D721Med (cell line): ENCODE measurements at regions not wholly inside any gene's neighbourhood (a gene's known extent, or its start where the extent isn't known, plus 50 kb on each side); places are given as distances from the start of the nearest gene placed in this dataset.

Source experiments
- DNase-seq: peaks from one replicate; pipeline ENCODE4 v3.0.0; 2011; ENCODE audit warnings: low spot score; ENCODE audit not compliant: insufficient read length
- FAIRE-seq: peaks from 2 replicates; lab custom pipeline; 2011; peaks lifted over from hg19 to GRCh38; lab: Jason Lieb, UNC
- CTCF ChIP-seq: IDR thresholded peaks from 2 replicates; pipeline ENCODE4 v1.5.1; 2012; ENCODE audit warnings: mild to moderate bottlenecking, control low read depth; ENCODE audit not compliant: insufficient read depth; ENCODE audit errors: missing control alignments

DNA sequence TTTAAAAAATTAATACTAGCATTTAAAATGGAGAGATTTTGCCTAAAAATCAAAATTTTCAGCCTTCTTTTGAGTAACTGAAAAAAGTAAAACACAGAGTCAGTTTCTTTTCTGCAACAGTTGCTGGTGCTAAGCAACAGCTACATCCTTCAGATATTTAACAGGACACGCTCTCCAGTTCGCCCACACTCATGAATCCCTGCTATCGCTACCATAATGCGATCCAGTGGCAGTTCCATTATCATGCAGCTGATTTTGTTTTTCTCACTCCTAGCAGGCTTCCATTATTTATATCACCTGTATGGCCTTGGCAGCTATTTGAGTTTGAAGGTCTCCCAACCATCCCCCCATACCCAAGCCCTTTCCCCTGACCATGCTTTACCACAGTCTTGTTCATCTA lies 93.1 kb upstream of the NCKAP5 start:
- TF ChIP-seq CTCF = no peak
- DNase-seq (no peak), FAIRE-seq (no peak)

DNA sequence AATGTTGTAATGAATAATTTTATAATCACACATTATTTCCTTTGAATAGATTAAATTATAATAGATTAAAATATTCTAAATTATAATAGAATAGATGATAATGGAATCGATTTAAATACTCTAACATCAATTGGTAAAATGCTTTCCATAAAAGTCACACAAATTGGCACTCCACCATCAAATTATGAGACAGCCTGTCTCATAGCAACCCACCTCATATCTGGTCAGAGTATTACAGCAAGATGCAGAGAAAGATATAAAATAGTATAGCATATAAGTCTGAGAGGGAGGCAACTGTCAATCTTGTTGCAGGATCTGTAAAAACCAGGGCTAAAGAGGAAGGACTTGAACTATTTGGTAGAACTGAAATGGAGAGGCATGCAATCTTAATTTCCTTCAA lies 98.4 kb upstream of the NCKAP5 start:
- no peak for TF ChIP-seq CTCF
- FAIRE-seq = no peak

GRCh38 chr2:133667085-133667484 lies 98.8 kb upstream of the NCKAP5 start:
- TF ChIP-seq CTCF = no peak
- FAIRE-seq = no peak
- no peak for DNase-seq

More for the DNA sequence above, 98.4 kb upstream of the NCKAP5 start:
- no peak for DNase-seq

GRCh38 chr2:133667968-133668367 lies 99.7 kb upstream of the NCKAP5 start:
- no peak for DNase-seq
- no peak for TF ChIP-seq CTCF
- FAIRE-seq = no peak

DNA sequence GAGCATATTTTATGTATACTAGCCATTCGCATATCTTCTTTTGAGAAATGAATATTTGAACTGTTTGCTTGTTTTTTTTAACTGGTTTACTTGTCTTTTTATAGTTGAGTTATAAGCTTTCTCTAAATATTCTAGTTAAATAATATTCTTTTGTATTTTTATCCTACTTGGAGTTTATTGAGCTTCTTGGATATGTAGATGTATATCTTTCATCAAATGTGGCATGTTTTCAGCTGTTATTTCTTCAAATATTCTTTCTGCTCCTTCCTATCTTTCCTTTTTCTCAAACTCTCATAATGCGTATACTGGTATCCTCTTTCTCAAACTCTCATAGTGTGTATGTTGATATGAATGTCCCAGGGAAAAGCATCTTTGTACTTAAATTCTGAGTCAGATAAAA lies 100.3 kb upstream of the NCKAP5 start:
- FAIRE-seq (no peak), DNase-seq (no peak)
- no peak for TF ChIP-seq CTCF

DNA sequence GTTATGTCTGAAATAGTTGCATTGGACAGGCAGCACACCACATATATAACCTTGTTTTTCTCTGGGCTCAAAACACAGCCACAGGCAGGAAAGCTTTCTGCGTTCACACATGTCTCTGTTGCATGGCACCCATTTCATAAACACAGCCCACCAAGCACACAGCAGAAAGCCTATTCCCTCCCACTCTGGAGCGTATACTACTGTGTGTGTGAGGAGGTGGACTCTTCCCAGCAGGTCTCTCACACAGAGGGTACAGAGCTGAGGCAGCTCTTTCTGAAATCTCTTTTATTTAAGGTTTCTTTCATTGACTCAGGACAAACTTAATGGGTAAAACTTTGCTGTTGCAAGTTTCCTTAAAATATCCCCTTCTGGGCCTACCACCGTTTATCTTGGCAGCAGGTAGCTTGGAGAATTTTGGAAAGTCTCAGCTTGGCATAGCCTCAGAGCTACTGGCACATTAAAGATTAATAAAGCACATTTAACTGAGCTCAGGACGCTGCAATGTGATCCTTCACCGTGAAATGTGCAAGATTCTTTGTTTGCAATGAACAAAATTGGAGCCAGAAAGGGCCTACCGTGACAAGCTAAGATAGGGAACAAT lies 105.1 kb upstream of the NCKAP5 start:
- no peak for DNase-seq
- FAIRE-seq = no peak
- TF ChIP-seq CTCF = no peak

GRCh38 chr2:133674066-133674432 lies 105.8 kb upstream of the NCKAP5 start:
- no peak for FAIRE-seq
- no peak for DNase-seq
- TF ChIP-seq CTCF = no peak
